Lower leg skin (tissue), 4 donors: ENCODE measurements at regions not wholly inside any gene's neighbourhood (a gene's known extent, or its start where the extent isn't known, plus 50 kb on each side); places are given as distances from the start of the nearest gene placed in this dataset.
"Not testable (repeated sequence)": the region's sequence is repeated elsewhere in the genome, so short reads cannot be mapped to it uniquely, and the experiment has no call there.

Experiments
- DNase-seq, 2 donors: peaks; one replicate each; pipeline ENCODE4 v3.0.0-alpha.2; 2019; ENCODE audit warnings: low spot score in 2 of 2
- H3K4me3 ChIP-seq: fragments of 200-600 bp; sonication (generic); 2 replicates; pipeline ENCODE4 v1.5.1; 2017; ENCODE audit warnings: mild to moderate bottlenecking, low read depth; ENCODE audit not compliant: poor library complexity, severe bottlenecking
- POLR2A ChIP-seq, 2 donors: fragments of 450-650 bp; IDR thresholded peaks; one replicate each; pipeline ENCODE4 v1.6.1; 2016 to 2017; ENCODE audit warnings: antibody characterized with exemption in 2 of 2, mild to moderate bottlenecking in 1 of 2, moderate library complexity in 1 of 2
- WGBS, 2 donors: methylation state at CpG; one replicate each; pipeline ENCODE4 v1.1.5; 2018; 5-methylcytosine and 5-hydroxymethylcytosine counted together
- intact Hi-C: fragments of 100-400 bp; cut with DNase I; formaldehyde crosslinking; loops from one replicate; pipeline ENCODE4 v1.15.0; 2023; ENCODE audit warnings: low total_unique reads
- TF ChIP-seq, protein P1 (sequence below), 3 donors: fragments of 450-650 bp; IDR thresholded peaks; one replicate each; pipeline ENCODE4 v1.5.1; 2016; ENCODE audit warnings: antibody characterized with exemption in 3 of 3, mild to moderate bottlenecking in 3 of 3, moderate library complexity in 2 of 3

DNA sequence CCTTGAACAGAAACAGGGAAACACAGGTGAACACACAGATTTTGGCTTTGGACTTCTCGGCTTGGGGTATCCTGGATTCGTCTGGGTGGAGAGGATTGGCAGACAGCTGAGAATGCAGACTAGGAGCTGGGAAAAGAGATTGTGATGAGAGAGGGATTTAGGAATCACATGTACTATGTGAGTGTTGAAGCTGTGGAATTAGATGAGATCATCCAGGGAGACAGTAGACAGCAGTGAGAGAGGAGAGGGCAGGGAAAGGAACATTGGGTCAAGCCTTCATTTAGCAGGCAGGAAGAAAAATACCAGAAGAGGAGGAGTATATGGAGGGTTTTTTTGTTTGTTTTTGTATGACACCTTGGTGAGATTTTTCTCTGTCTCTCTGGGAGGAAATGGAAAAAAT, 262.1 kb upstream of the TBL1XR1 start:
- DNase-seq = no peak
- TF ChIP-seq POLR2A (IDR thresholded peaks at IDR 0.05) = no peak
- TF ChIP-seq, protein P1, sequence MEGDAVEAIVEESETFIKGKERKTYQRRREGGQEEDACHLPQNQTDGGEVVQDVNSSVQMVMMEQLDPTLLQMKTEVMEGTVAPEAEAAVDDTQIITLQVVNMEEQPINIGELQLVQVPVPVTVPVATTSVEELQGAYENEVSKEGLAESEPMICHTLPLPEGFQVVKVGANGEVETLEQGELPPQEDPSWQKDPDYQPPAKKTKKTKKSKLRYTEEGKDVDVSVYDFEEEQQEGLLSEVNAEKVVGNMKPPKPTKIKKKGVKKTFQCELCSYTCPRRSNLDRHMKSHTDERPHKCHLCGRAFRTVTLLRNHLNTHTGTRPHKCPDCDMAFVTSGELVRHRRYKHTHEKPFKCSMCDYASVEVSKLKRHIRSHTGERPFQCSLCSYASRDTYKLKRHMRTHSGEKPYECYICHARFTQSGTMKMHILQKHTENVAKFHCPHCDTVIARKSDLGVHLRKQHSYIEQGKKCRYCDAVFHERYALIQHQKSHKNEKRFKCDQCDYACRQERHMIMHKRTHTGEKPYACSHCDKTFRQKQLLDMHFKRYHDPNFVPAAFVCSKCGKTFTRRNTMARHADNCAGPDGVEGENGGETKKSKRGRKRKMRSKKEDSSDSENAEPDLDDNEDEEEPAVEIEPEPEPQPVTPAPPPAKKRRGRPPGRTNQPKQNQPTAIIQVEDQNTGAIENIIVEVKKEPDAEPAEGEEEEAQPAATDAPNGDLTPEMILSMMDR (IDR thresholded peaks at IDR 0.05) = no peak
- intact Hi-C loops = no loop called here
- no peak overlapping the region for H3K4me3 ChIP-seq
- WGBS, 2 donors = 67 to 75% methylated on average over 2 of the region's 2 CpGs

DNA sequence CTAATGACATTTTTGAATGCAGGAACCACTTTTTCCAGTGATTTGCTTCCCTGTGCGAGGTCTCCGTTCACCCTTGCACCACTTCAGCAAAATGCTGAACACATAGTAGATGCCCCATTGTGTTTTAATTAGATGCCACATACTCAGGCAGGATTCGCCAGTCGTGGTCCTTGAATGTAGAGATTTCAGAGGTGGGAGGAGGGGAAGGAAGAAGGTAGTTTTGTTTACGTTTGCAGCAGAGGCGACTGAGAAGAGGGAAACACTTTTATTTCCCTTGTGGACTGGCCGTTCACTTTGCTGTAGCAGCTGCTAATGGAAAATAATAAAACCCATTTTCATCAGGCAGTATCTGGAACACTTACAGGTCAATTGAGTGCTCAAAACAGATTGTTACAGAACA, 262.8 kb upstream of the TBL1XR1 start:
- intact Hi-C loops = no loop called here
- 59 to 61% methylated on average over 7 of the region's 7 CpGs for WGBS, 2 donors
- no peak overlapping the region for H3K4me3 ChIP-seq
- DNase-seq = no peak
- TF ChIP-seq, protein P1 (IDR thresholded peaks at IDR 0.05) = no peak
- no peak for TF ChIP-seq POLR2A (IDR thresholded peaks at IDR 0.05)

DNA sequence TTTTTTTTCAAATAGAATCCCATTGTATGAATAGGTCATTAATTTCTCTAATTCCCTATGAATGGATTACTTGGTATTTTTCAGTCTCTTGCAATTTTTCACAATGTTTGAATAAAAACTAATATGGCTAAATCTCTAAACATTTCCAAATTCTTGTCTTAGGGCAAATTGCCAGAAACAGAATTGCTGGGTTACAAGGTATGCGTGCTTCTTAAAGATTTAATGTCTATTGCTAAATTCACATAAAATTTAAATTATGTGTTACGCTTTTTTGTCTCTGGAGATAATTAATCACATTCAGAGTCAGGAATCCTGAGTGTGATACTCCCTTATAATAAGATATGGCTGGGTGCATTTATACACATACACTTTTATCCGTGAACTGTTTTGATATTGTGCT, 264.5 kb upstream of the TBL1XR1 start:
- intact Hi-C loops = no loop called here
- TF ChIP-seq, protein P1 (IDR thresholded peaks at IDR 0.05) = no peak
- no peak for TF ChIP-seq POLR2A (IDR thresholded peaks at IDR 0.05)
- DNase-seq = no peak
- WGBS, 2 donors = 94 to 97% methylated on average over 3 of the region's 3 CpGs
- H3K4me3 ChIP-seq = no peak overlapping the region

DNA sequence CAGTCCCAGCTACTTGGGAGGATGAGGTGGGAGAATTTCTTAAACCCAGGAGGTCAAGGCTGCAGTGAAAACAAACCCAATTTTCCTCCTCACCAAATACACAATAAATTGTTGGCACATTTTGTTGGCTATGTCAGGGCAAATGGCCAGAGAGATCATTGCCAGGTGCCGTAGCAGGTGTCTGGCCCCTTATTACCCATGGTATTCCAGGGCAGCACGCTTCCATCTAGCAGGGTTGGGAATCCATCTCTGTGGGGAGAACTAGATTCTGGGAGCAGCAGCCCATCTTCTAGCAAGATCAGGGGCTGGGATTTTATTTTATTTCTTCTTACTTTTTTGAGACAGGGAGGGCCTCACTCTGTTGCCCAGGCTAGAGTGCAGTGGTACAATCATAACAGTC, 266.1 kb upstream of the TBL1XR1 start:
- H3K4me3 ChIP-seq, DNase-seq, intact Hi-C loops: not testable (repeated sequence)
- WGBS, 2 donors = 89 to 100% methylated on average over 2 of the region's 2 CpGs

DNA sequence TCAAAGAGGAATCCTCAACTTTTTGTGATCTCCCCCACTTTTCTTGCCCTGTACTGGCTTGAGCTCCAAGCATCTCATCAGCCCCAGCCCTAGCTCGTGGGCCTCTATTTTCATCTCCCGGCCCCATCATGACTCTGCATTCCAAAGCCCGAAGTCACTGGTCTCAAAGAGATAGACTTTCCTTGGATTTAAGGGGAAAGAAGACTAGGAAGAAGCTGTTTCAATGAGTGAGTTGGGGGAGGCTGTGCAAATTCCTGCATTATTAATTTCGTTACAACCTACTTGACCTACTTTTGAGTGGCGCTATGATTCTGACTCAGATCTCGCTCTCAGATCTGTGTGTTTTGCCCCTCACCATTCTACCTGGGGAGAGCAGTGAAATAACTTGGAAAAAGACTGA, 266.6 kb upstream of the TBL1XR1 start:
- 50 to 55% methylated on average over 6 of the region's 6 CpGs for WGBS, 2 donors
- DNase-seq = no peak
- intact Hi-C loops = no loop called here
- no peak overlapping the region for H3K4me3 ChIP-seq
- TF ChIP-seq, protein P1 (IDR thresholded peaks at IDR 0.05) = no peak

DNA sequence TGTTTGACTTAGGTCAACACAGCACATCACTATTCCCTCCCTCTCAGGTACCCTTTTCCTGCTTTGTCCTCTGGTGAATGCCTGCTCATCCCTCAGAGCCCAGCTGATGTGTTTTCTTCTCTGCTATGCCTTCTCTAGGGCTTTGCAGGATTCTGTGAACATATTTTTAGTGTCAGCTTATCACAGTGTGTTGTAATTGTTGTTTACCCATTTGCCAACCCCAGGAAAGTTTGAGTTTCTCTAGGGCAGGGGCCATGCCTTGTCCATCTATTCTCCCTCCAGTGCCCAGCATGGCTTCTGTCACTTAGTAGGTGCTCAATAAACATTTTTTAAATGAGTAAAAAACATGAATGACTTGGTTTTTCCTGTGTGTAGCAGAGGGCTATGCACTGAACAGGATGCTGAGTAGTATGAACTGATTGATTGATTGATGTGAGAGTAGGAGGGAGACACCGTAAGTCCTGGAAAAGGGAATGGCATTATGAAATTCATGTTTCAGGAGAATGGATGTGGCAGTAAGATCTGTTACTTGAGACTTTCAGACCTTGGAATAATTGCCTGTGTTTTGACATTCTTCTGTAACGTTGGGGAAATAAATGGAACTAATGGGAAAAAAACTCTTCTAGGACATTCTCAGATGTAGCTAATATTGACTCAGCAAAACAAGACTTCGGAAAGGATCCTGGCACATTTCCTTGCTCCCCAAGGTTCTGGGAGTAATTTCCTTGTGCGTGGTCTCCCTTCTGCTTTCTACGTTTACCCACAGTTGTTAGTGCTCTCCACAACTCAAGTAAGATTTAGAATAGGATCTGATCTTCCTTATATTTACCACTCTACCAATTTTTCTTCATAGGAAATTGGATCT, 267.3 kb upstream of the TBL1XR1 start:
- WGBS, 2 donors = 41 to 59% methylated on average over 5 of the region's 5 CpGs
- H3K4me3 ChIP-seq = no peak overlapping the region
- intact Hi-C loops = no loop called here
- no peak for TF ChIP-seq POLR2A (IDR thresholded peaks at IDR 0.05)
- TF ChIP-seq, protein P1 (IDR thresholded peaks at IDR 0.05) = no peak
- no peak for DNase-seq
